GM13976 (cell line): ENCODE measurements at regions not wholly inside any gene's neighbourhood (a gene's known extent, or its start where the extent isn't known, plus 50 kb on each side); places are given as distances from the start of the nearest gene placed in this dataset.

Source experiments
- DNase-seq: peaks from one replicate; pipeline ENCODE4 v3.0.0; 2012; ENCODE audit warnings: low spot score
- in situ Hi-C: fragments of 300-500 bp; cut with MboI; formaldehyde crosslinking; loops from one replicate; pipeline ENCODE4 v1.12.0; 2022; ENCODE audit warnings: low sequenced_read_pairs, mixed read lengths, inconsistent platforms; ENCODE audit not compliant: unreplicated experiment
- TF ChIP-seq, protein P1 (sequence below): IDR thresholded peaks from 2 replicates; pipeline ENCODE4 v1.5.1; 2012; ENCODE audit warnings: borderline replicate concordance, mild to moderate bottlenecking; ENCODE audit not compliant: insufficient read depth; ENCODE audit errors: extremely low read depth, missing control alignments, control extremely low read depth

DNA sequence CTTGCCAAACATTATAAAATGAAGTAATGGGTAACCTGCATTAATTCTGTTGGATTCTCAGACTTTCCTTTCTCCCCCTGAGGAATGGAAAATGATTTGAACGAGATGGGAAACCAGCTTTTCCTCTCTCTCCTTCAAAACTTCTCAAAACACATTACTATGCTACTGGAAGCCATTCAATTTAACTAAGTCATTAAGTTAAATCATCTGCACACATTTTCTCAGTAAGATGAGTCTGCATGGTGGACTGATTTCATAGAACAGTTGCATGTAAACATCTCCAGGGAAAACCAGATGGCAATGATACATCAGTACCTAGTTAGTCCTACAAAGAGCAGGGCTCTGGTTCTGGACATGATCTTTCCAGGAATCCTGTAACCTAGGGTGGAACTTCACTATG, 59.9 kb downstream of the BMP4 start:
- no peak for DNase-seq
- in situ Hi-C loops, result no loop called here
- TF ChIP-seq, protein P1, sequence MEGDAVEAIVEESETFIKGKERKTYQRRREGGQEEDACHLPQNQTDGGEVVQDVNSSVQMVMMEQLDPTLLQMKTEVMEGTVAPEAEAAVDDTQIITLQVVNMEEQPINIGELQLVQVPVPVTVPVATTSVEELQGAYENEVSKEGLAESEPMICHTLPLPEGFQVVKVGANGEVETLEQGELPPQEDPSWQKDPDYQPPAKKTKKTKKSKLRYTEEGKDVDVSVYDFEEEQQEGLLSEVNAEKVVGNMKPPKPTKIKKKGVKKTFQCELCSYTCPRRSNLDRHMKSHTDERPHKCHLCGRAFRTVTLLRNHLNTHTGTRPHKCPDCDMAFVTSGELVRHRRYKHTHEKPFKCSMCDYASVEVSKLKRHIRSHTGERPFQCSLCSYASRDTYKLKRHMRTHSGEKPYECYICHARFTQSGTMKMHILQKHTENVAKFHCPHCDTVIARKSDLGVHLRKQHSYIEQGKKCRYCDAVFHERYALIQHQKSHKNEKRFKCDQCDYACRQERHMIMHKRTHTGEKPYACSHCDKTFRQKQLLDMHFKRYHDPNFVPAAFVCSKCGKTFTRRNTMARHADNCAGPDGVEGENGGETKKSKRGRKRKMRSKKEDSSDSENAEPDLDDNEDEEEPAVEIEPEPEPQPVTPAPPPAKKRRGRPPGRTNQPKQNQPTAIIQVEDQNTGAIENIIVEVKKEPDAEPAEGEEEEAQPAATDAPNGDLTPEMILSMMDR, result no peak

DNA sequence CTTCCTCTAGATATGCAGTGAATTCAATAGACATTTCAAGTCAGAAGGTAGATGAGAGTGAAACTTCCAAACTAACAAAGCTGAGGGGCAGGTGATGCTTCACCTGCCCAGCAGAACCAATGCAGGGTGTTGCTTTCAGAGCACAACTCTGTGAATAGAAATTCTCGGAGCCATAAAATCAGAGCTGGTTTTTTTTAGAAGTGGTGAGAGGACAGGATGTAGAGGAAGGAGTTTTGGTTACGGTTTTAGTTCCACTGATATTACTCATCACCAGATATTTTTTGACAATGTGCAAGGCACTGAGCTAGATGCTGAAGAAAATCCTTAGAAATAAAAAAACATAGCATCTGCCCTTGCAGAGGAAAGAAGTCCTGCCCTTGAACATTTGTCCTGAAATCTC, 62.2 kb downstream of the BMP4 start:
- DNase-seq, result peak; percentile 50
- in situ Hi-C loops, result no loop called here
- TF ChIP-seq, protein P1, result no peak

GRCh38 chr14:53893374-53893773, 63.3 kb downstream of the BMP4 start:
- TF ChIP-seq, protein P1, result no peak
- DNase-seq, result no peak
- in situ Hi-C loops, result no loop called here

DNA sequence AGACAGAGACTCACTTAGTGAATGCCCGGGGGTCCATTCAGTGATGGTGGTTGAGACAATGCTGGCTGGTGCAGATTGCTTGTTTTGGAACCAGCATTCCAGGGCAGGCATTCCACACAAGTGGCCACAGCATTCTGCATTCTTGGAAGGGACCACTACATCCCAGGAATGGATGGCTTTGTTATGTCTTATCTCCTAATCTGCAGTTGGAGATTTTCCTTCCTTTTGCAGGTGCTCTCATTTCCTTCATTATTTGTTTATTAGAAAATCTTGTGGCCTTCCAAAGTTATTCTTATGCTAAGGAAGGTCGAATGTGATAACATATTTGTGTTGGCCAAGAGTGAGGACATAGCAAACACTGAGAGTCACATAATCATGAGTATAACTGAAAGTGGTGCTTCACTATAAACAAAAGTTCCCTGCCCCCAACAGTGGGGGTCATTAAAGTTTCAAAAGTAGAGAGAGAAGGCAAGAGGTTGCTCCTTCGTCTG, 66.0 kb downstream of the BMP4 start:
- peak; percentile 11 for DNase-seq
- in situ Hi-C loops, result no loop called here
- TF ChIP-seq, protein P1, result no peak

DNA sequence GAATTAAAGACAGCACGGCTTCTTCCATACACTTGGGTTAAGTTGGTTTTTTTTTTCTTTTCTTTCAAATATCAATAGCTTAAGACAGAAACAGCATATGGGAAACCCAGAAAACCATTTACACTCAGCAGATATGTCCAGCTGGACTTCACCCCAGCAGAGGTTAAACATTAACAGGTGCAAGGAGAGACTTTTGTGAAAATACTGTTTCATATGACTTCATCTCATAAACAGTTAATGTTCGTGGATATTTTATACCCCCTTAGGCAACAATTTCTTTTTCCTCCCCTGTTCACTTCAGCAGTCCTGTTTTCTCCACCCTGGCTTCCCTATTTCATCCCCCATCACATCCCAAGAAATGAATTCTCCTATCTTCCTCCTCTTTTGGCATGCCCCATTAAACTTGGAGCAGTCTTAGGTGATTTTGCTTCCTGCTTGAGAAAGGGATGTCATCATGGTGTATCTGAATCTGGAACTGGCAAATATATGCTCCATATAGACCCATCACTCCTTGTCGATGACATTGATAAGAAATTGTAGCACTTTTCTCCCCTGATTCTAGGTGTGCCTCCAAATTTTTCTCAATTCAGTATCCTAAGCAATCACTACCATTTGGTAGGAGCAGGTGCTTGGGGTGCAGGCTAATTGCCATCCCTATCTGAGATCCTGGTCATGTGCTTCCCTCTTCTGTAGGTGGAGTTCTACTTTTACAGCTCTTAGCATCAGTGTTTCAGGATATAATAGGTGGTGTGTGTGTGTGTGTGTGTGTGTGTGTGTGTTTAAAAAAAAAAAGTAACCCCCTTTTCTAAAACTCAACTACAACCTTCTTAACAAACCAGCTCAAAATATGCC, 67.9 kb downstream of the BMP4 start:
- DNase-seq, result peak; percentile 9
- in situ Hi-C loops, result no loop called here
- TF ChIP-seq, protein P1, result no peak

- no peak for DNase-seq
- in situ Hi-C loops, result no loop called here
- TF ChIP-seq, protein P1, result no peak
These were observed 71.4 kb downstream of the BMP4 start for GRCh38 chr14:53885136-53885640.
